Stimulated activated naive B cell treated with anti-CD40 and anti-IgM and Interleukin-4, amounts not matched to agents 10 μg/mL and 1 μg/mL and 100 μg/mL, for 72 hours (primary cell): ENCODE measurements at regions not wholly inside any gene's neighbourhood (a gene's known extent, or its start where the extent isn't known, plus 50 kb on each side); places are given as distances from the start of the nearest gene placed in this dataset.

ENCODE experiments used
- ATAC-seq, 2 donors: fragments of 150-1000 bp; cut with Tn5 transposase; replicated peaks; 2 replicates each; pipeline ENCODE4 v1.10.0; 2021; ENCODE audit warnings: moderate library complexity in 1 of 2
- DNase-seq: peaks from one replicate; pipeline ENCODE4 v3.0.0; 2021
- H3K27ac Mint-ChIP-seq: one replicate; pipeline ENCODE4 v1.8.0; 2022; ENCODE audit warnings: mild to moderate bottlenecking, mixed read lengths
- H3K27me3 Mint-ChIP-seq, 2 donors: one replicate each; pipeline ENCODE4 v1.8.0; 2022; ENCODE audit warnings: mixed read lengths in 2 of 2
- H3K36me3 Mint-ChIP-seq, 2 donors: one replicate each; pipeline ENCODE4 v1.8.0; 2022; ENCODE audit warnings: mixed read lengths in 2 of 2, mild to moderate bottlenecking in 1 of 2
- H3K4me1 Mint-ChIP-seq, 2 donors: one replicate each; pipeline ENCODE4 v1.8.0; 2022; ENCODE audit warnings: mixed read lengths in 2 of 2, mild to moderate bottlenecking in 1 of 2
- H3K4me3 Mint-ChIP-seq, 2 donors: one replicate each; pipeline ENCODE4 v1.8.0; 2022; ENCODE audit warnings: mild to moderate bottlenecking in 2 of 2, mixed read lengths in 2 of 2, moderate library complexity in 1 of 2
- H3K9me3 Mint-ChIP-seq, 2 donors: one replicate each; pipeline ENCODE4 v1.8.0; 2022; ENCODE audit warnings: mixed read lengths in 2 of 2, mild to moderate bottlenecking in 1 of 2

DNA sequence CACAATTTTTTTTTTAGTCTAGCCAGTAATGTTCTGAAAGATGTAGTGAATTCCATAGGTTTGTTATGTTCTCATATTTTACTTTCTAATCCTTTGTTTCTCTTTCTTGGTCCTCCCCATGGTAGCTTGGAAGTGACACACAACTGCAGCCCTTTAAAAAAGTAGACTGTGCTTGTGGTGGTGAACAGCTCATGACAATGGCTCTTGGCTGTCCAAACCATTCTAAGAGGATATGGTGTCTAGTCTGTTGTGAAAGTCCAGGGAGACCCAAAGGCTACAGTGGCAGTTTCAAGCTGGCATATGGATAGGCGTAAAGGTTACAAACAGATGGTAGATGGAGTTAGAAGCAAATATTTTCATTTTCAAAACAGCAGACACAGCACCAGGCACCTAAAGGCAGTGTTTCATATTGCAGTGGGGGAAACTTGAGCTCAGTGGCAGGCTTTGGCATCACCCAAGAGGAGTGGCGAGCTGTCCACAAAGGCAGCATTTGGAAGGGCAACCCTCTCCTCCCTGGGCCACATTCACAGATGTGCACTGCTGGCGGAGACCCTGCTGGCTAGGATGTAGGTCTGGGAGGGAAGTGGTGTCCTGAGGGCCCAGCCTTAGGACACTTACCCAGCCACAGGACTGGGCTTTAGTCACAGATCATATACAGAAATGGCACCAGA, 102.1 kb downstream of the DYRK2 start:
- H3K27ac Mint-ChIP-seq: no peak overlapping the region
- H3K36me3 Mint-ChIP-seq: no peaks in the 10 kb centered on the region
- ATAC-seq (no peak), DNase-seq (no peak)
- no peak overlapping the region for H3K4me3 Mint-ChIP-seq
- peaks cover 9 to 11% of the 10 kb centered on the region in 2 donors for H3K4me1 Mint-ChIP-seq
- H3K27me3 Mint-ChIP-seq: peaks cover 0 to 13% of the 10 kb centered on the region in 2 donors
- peaks cover 0 to 2% of the 10 kb centered on the region in 2 donors for H3K9me3 Mint-ChIP-seq

DNA sequence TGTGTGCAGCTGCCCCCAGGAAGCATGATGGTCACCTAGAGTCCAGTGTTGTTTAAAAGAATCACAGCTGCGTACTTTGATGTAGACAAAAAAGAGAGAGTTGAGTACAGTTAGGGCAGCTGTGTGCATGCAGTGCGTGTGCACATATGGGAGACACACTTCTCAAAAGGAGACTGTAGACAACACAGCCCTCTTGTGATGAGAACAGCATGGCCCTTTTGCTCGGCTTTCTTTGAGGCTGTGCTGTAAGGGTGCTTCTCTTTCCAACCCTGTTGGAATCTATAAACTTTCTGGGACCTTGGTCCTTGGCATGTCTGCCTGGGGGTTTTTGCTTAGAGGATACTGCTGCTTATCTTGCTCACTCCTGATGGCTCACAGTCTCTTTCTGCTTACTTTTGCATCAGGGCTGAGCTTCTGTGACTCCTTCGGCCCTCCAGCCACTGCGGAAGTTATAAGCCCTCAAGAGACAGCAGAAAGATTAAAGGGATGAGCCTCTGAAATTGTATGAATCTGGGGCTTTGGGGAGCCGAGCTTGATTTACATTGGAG, 102.9 kb downstream of the DYRK2 start:
- Mint-ChIP-seq H3K4me1 (peaks cover 14 to 19% of the 10 kb centered on the region in 2 donors), H3K36me3 (no peaks in the 10 kb centered on the region), H3K9me3 (no peaks in the 10 kb centered on the region), H3K27me3 (peaks cover 0 to 13% of the 10 kb centered on the region in 2 donors), H3K4me3 (no peak overlapping the region), H3K27ac (no peak overlapping the region)
- no peak for ATAC-seq
- DNase-seq: no peak

DNA sequence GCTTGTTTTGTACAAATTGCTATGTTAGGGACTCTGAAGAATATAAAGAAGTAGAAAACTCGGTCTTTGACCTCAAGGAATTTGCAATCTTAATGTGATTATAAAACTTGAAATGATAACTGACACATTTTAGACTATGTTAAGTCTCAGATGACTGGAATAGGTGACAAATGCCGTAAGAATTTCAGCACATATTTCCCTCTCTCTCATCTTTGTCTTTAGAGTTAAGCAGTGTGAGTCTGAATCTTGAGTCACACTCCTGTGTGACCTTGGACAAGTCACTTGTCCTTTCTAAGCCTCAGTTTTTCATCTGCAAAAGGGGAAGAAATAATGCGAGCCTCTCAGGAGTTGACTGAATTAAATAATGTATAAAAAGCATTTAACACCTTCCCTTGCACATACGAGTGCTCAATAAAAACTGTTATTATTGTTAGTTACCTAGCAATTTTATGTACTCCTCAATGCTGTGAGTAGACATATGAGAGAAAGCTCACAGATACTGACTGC, 103.7 kb downstream of the DYRK2 start:
- peaks cover 15 to 27% of the 10 kb centered on the region in 2 donors for H3K4me1 Mint-ChIP-seq
- H3K36me3 Mint-ChIP-seq: no peaks in the 10 kb centered on the region
- DNase-seq (no peak), ATAC-seq (no peak)
- H3K4me3 Mint-ChIP-seq: no peak overlapping the region
- H3K27ac Mint-ChIP-seq: no peak overlapping the region
- H3K9me3 Mint-ChIP-seq: no peaks in the 10 kb centered on the region
- peaks cover 0 to 13% of the 10 kb centered on the region in 2 donors for H3K27me3 Mint-ChIP-seq

DNA sequence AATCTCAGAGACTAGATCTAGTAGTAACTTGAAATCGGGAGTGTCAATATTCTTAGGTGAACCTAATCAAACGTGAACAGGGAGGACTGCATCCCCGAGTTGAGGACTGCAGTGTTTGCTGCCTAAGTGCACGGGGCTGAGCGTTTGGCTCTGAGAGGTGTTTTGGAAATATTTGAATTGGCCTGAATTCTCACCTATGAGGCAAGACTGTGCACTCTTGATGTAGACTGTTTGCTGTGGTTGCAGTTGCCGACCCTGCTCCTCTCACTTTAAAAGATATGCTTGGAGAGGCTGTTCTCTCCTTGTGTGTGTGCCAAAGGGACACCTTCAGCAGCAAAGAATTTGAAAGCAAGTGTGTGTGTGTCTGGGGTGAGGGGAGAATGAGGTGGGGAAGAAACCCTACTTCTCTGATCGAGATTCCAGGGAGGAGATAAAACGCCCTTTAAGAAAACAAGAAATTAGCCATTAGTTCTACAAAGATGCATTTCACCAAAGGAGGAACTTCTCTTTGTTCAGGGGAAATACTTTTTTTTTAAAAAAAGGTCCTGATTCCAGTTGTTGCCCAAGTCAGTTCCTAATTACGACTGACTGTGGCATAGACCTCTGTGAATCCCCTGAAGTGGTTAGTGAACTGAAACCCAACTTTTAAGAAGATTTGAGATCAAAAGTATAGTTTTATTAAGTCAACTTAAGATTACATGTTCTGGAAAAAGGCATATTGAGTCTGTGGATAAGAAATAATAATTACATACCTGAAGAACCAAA, 106.6 kb downstream of the DYRK2 start:
- H3K4me1 Mint-ChIP-seq: peaks cover 28 to 55% of the 10 kb centered on the region in 2 donors
- ATAC-seq (peak; percentile 44 to 50), DNase-seq (no peak)
- peaks cover 0 to 2% of the 10 kb centered on the region in 2 donors for H3K27me3 Mint-ChIP-seq
- no peaks in the 10 kb centered on the region for H3K9me3 Mint-ChIP-seq
- peak overlapping the region; percentile 39 to 43 for H3K4me3 Mint-ChIP-seq
- no peaks in the 10 kb centered on the region for H3K36me3 Mint-ChIP-seq
- no peak overlapping the region for H3K27ac Mint-ChIP-seq

DNA sequence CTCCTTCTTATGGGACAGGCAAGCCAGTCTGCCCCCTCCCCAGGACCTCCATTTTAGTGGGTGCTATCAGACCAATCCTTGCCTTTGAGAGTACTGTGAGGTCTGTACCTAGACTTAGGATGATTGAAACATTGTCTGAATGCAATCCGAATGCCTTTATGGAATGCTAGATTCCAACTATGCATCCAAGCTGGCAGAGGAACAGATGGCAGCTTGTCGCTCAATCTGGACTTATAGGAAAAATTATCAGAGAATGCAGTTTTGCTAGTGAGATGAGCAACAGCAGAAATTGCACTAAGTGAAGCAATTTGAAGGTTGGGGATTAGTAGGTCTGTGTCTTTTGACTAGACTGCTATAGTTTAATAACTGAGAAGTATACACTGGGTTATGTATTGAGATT, 109.1 kb downstream of the DYRK2 start:
- Mint-ChIP-seq H3K27ac (peak overlapping the region; percentile 25), H3K36me3 (peaks cover 0 to 2% of the 10 kb centered on the region in 2 donors), H3K9me3 (no peaks in the 10 kb centered on the region), H3K27me3 (no peaks in the 10 kb centered on the region), H3K4me3 (no peak overlapping the region), H3K4me1 (peaks cover 35 to 62% of the 10 kb centered on the region in 2 donors)
- ATAC-seq: peak in 1 of 2 donors; percentile 22
- no peak for DNase-seq

DNA sequence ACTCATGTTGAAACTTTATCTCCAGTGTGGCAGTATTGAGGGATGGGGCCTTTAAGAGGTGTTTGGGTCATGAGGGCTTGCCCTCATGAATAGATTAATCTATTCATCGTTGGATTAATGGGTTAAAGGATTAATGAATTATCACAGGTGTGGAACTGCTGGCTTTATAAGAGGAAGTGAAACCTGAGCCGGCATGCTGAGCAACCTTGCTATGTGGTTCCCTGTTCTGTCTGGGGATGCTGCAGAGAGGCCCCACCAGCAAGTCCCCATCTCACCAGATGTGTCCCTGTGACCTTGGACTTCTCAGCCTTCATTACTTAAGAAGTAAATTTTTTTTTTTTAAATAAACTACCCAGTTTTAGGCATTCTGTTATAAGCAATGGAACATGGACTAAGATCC, 109.6 kb downstream of the DYRK2 start:
- DNase-seq: peak; percentile 35
- H3K4me3 Mint-ChIP-seq: no peak overlapping the region
- H3K9me3 Mint-ChIP-seq: no peaks in the 10 kb centered on the region
- ATAC-seq: peak; percentile 94 to 97
- peaks cover 35 to 62% of the 10 kb centered on the region in 2 donors for H3K4me1 Mint-ChIP-seq
- H3K27ac Mint-ChIP-seq: no peak overlapping the region
- peaks cover 0 to 2% of the 10 kb centered on the region in 2 donors for H3K36me3 Mint-ChIP-seq
- no peaks in the 10 kb centered on the region for H3K27me3 Mint-ChIP-seq

DNA sequence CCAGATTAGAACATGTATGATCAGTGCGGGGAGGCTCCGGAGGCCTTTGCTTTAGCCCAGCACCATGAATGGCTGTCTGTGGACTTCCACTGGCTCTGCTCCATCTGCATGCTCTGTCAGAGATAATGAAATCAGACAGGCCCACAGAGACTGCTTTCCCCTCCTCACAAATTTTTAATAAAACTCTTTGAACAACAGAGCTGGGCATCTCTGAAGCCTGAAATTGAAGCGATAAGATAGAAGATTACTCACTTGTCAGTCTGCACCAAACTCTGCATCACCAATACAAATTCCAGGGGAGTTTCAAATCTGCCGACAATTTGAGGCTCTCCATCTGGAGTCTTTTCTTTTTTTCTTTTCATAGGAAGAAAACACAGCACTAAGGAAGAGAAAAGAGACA, 110.0 kb downstream of the DYRK2 start:
- no peak for DNase-seq
- no peak overlapping the region for H3K4me3 Mint-ChIP-seq
- peaks cover 35 to 62% of the 10 kb centered on the region in 2 donors for H3K4me1 Mint-ChIP-seq
- peaks cover 0 to 2% of the 10 kb centered on the region in 2 donors for H3K36me3 Mint-ChIP-seq
- peak in 1 of 2 donors; percentile 8 for ATAC-seq
- H3K9me3 Mint-ChIP-seq: no peaks in the 10 kb centered on the region
- no peaks in the 10 kb centered on the region for H3K27me3 Mint-ChIP-seq
- no peak overlapping the region for H3K27ac Mint-ChIP-seq

DNA sequence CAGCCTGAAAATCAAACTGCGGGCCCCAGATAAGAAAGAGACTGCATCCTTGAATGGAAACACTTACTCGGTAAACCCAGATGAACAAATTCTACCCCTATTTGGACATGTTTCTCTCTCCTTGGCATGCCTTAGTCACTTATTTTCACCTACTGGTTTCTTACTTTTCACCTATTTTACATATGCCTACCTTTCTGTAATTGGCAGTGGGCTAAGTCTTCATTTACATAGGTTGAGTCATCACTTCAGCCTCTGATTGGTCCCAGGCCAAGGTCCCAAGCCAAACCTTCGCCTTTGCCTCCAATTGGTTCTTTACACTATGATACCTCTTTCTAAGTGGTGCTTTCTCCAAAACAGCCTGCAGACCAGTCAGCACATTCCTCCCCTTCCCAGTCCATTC, 111.3 kb downstream of the DYRK2 start:
- Mint-ChIP-seq H3K36me3 (peaks cover 0 to 2% of the 10 kb centered on the region in 2 donors), H3K4me1 (peaks cover 34 to 60% of the 10 kb centered on the region in 2 donors), H3K4me3 (no peak overlapping the region), H3K9me3 (no peaks in the 10 kb centered on the region), H3K27ac (peak overlapping the region; percentile 20), H3K27me3 (no peaks in the 10 kb centered on the region)
- DNase-seq (no peak), ATAC-seq (peak; percentile 36 to 47)

DNA sequence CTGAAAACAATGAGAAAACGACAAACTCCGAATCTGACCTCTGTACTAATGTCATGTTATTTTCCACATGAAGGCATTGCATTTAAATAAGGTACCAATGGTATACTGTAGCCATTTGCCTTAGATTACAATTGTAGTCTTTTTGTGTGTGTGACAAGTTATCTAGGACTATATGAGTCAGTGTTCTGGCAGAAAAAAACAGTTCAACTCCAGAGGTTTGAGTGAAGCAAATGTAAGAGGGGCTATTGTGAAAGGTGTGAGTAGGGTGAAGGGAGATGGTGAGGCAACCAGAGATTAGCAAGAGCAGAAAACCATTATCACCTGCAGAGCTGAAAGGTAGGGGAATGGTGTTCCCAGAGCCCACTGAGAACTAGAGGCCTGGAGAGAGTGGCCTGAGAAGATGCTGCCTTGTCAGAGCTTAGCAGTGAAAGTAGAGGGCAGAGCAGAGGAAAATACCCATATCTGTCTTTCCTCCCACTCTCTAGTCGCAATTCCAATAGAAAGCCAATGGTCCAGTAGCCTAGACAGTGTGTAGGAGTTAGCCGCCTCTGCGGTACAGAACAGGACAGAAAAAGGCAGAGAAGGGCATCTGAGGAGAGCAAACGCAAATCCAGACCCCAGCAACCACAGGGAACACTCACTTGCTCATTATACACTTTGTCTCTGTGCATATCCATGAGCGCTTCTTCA, 112.2 kb downstream of the DYRK2 start:
- peaks cover 25 to 51% of the 10 kb centered on the region in 2 donors for H3K4me1 Mint-ChIP-seq
- peaks cover 0 to 2% of the 10 kb centered on the region in 2 donors for H3K36me3 Mint-ChIP-seq
- no peaks in the 10 kb centered on the region for H3K27me3 Mint-ChIP-seq
- H3K9me3 Mint-ChIP-seq: no peaks in the 10 kb centered on the region
- no peak overlapping the region for H3K27ac Mint-ChIP-seq
- peak overlapping the region in 1 of 2 donors; percentile 2 for H3K4me3 Mint-ChIP-seq
- DNase-seq (no peak), ATAC-seq (no peak)

DNA sequence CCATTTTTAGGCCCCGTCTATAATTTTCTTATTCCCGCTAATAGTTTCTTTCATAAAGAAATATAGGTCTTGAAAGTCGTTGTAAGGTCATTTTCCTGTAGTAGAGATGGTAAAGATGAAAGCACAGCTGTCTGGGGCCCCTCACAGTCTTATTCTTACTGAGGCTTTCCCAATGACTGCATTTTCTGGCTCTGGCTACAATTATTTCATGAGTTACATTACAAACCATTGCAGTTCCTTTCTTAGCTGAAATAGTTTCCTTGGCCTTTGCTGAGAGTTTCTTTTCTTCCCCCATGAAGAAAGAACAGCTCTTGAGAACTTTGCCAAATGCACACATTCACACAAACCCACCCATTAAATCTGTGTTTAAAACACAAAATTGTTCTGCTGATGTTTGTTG, 113.0 kb downstream of the DYRK2 start:
- Mint-ChIP-seq H3K36me3 (peaks cover 0 to 2% of the 10 kb centered on the region in 2 donors), H3K4me3 (no peak overlapping the region), H3K4me1 (peaks cover 19 to 43% of the 10 kb centered on the region in 2 donors), H3K27me3 (no peaks in the 10 kb centered on the region), H3K27ac (no peak overlapping the region), H3K9me3 (no peaks in the 10 kb centered on the region)
- ATAC-seq (no peak), DNase-seq (no peak)

DNA sequence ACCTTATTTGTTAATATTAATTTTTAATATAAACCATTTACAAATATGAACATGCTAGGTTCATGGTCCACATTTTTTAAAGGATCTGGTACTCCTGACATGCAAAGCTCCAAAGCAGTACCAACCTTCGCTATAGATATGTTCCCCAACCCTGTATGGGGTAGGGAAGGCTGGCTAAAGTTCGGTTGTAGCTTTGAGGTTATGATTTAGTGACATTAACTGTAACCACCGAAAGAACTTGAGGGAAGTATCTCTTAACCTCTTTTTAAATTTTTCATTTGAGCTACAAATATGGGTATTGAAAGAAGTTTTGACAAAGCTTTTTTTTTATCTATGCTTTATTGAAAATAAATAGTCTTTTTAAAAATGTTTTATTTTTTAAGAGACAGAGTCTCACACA, 115.5 kb downstream of the DYRK2 start:
- Mint-ChIP-seq H3K36me3 (peaks cover 0 to 2% of the 10 kb centered on the region in 2 donors), H3K4me3 (no peak overlapping the region), H3K4me1 (peaks cover 13 to 18% of the 10 kb centered on the region in 2 donors), H3K27ac (no peak overlapping the region), H3K9me3 (no peaks in the 10 kb centered on the region), H3K27me3 (no peaks in the 10 kb centered on the region)
- ATAC-seq (peak; percentile 38 to 61), DNase-seq (no peak)

DNA sequence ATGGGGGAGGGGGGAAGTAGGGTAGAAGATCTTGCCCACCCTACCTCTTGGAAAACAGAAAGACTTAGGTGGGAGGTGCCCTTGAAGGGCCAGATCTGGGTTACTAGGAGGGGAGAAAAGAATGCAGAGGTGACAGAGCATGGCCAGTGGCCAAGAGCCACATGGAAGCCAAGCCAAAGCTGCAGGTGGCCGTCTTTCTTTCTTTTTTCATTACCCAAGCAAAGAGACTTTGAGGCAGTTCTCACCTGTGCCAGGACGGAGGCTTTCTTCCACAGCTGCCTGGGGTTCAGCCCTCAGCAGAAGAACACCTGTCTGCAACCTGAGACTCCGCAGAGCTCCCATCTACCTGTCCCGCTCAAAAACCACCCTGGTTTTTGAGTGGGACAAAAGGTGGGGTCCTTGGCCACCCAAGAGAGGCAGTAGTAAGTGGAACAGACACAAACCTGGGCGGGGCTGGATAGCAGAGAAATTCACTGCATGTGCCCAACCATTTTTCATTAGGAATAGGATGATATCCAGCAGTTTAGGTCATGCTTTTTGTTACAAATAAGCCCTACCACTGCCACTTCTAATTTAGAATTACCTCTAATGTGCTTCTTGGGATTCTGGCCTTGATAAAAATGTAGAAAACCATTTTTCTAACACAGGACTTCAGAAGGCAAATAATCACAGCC, 116.5 kb downstream of the DYRK2 start:
- H3K27ac Mint-ChIP-seq: no peak overlapping the region
- H3K36me3 Mint-ChIP-seq: peaks cover 0 to 2% of the 10 kb centered on the region in 2 donors
- peaks cover 7 to 8% of the 10 kb centered on the region in 2 donors for H3K4me1 Mint-ChIP-seq
- DNase-seq (no peak), ATAC-seq (no peak)
- no peak overlapping the region for H3K4me3 Mint-ChIP-seq
- H3K9me3 Mint-ChIP-seq: no peaks in the 10 kb centered on the region
- no peaks in the 10 kb centered on the region for H3K27me3 Mint-ChIP-seq

DNA sequence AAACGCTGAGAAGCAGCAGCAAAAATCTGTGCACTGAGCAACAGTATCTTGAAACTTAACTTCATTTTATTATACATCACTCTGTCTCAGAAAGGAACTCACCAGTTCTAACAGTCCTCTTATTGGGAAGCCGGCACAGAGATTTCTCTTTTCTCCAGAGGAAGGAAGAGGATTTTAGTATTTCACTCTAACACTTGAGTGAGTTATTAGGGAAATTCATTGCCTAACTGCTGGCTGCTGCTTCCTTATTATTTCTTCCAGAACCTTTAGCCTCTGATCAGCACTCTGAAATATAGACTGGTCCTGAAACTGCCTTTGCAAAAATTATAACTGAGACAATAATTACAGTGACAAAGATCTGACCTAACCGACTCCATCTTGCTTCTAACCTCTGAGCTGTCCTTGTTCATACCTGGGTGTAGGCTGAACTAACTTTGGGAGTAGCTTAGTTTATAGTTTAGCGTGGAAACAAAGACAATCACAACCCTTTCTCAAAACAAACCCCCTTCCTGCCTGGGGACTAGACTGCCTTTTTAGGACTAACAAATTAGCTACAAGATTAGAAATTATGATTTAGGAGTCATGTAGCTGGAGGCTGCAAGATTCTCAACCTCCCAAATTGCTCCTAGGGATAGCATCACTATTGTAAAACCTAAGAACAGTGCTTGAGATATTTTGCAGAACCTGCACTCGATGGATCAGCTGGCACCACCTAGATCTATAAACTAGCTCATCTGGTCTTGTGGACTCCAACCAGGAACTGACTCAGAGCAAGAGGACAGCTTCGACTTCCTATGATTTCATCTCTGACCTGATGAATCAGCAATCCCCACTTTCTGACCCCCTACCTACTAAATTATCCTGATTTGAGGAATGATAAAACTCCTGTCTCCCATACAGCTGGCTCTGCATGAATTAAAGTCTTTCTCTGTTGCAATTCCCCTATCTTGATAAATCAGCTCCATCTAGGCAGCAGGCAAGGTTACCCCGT, 117.5 kb downstream of the DYRK2 start:
- no peaks in the 10 kb centered on the region for H3K4me1 Mint-ChIP-seq
- no peaks in the 10 kb centered on the region for H3K9me3 Mint-ChIP-seq
- ATAC-seq (no peak), DNase-seq (no peak)
- H3K27ac Mint-ChIP-seq: no peak overlapping the region
- no peak overlapping the region for H3K4me3 Mint-ChIP-seq
- peaks cover 0 to 3% of the 10 kb centered on the region in 2 donors for H3K27me3 Mint-ChIP-seq
- no peaks in the 10 kb centered on the region for H3K36me3 Mint-ChIP-seq
